Kidney epithelial cell (primary cell): ENCODE measurements at regions not wholly inside any gene's neighbourhood (a gene's known extent, or its start where the extent isn't known, plus 50 kb on each side); places are given as distances from the start of the nearest gene placed in this dataset.

Source experiments
- DNase-seq: peaks from one replicate; pipeline ENCODE4 v3.0.0-alpha.2; 2010; ENCODE audit warnings: low read depth
- H3K27me3 ChIP-seq: 2 replicates; pipeline ENCODE4 v1.6.0; 2011; ENCODE audit warnings: low read length; ENCODE audit not compliant: control insufficient read depth, insufficient read depth
- H3K36me3 ChIP-seq: 2 replicates; pipeline ENCODE4 v1.5.1; 2011; ENCODE audit warnings: low read length; ENCODE audit not compliant: control insufficient read depth, insufficient read depth
- H3K4me3 ChIP-seq: 2 replicates; pipeline ENCODE4 v1.5.1; 2011; ENCODE audit warnings: low read depth, mild to moderate bottlenecking, control low read depth, low read length
- TF ChIP-seq, protein P1 (sequence below): IDR thresholded peaks from 2 replicates; pipeline ENCODE4 v1.5.1; 2011; ENCODE audit warnings: mild to moderate bottlenecking, moderate library complexity, low read length, control low read depth, inconsistent platforms; ENCODE audit not compliant: insufficient read depth, poor library complexity, severe bottlenecking

DNA sequence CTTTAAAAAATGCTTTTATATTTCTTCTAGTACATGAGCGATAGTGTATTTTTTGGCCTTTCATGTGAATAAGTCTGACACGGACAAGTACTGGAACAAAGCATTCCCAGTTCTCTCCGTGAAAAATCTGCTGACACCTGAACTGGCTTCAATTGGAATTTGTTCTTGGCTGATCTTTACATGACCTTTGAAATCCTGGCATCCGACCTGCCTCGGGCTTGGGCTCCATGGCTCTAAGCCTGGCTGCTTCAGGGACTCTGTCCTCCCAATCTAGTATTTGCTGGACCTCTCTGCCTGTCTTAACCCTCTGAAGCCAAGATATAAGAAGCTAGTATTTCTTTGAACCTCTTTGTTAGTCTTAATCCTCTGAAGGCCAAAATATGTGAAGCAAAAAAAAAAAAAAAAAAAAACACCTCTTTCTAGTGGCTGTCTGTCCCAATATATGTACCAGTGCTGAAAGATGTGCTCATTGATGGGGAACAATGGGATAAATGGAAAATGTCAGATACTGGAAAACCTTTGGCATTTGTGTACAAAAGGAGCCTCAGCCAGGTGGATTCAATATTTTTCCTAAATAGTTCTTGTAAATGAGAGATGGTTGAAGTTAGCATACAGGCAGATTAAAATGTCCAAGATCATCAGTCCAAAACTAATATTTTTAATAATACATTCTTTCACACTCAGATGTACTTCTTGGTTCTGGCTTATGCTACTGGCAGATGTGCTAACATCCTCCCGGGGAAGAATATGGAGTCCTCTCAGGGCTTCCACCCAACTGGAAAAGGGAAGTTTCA lies 470.6 kb downstream of the TUSC1 start:
- Histone ChIP-seq H3K36me3 (no peaks in the 10 kb centered on the region), H3K27me3 (no peaks in the 10 kb centered on the region), H3K4me3 (no peak overlapping the region)
- DNase-seq: no peak
- TF ChIP-seq, protein P1, sequence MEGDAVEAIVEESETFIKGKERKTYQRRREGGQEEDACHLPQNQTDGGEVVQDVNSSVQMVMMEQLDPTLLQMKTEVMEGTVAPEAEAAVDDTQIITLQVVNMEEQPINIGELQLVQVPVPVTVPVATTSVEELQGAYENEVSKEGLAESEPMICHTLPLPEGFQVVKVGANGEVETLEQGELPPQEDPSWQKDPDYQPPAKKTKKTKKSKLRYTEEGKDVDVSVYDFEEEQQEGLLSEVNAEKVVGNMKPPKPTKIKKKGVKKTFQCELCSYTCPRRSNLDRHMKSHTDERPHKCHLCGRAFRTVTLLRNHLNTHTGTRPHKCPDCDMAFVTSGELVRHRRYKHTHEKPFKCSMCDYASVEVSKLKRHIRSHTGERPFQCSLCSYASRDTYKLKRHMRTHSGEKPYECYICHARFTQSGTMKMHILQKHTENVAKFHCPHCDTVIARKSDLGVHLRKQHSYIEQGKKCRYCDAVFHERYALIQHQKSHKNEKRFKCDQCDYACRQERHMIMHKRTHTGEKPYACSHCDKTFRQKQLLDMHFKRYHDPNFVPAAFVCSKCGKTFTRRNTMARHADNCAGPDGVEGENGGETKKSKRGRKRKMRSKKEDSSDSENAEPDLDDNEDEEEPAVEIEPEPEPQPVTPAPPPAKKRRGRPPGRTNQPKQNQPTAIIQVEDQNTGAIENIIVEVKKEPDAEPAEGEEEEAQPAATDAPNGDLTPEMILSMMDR: no peak

DNA sequence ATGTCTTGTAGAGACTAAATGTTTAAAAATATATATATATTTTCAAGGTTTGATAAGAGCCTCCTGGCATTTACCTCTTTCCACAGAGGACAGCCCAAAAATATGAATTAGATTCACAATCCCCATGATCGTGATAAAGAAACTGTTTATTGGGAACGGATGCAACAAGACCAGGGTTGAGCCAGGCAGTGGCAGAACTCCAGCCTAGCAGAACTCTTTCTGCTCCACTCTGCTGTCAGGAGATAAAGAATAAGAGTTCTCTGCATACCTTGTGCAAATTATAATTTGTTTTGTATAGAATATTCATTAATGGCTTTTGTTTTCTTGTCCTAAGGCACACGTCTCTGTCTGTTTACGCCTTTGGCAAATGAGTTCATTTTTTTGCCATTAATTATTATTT lies 472.2 kb downstream of the TUSC1 start:
- TF ChIP-seq, protein P1: no peak
- H3K4me3 ChIP-seq: no peak overlapping the region
- no peaks in the 10 kb centered on the region for H3K36me3 ChIP-seq
- DNase-seq: no peak
- H3K27me3 ChIP-seq: no peaks in the 10 kb centered on the region

DNA sequence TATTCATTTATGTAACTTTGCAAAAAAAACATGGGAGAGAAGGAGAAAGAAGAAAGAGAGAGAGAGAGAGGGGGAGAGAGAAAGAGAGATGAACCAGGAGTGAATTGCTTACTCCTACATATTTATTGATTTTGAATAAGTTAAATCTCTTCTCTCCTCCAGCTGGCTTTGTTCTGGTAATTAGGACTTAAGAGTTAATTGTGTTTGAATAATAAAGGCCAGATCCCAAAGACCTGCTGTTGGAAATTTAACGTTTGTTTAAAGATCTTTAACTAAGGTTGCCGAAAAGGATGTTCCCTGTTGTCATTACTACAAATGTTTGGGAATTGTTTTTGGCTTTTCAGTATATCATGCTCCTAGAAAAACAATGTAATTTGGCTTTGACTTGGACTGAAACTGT lies 473.0 kb downstream of the TUSC1 start:
- DNase-seq: no peak
- Histone ChIP-seq H3K27me3 (no peaks in the 10 kb centered on the region), H3K36me3 (no peaks in the 10 kb centered on the region), H3K4me3 (no peak overlapping the region)
- TF ChIP-seq, protein P1: no peak

DNA sequence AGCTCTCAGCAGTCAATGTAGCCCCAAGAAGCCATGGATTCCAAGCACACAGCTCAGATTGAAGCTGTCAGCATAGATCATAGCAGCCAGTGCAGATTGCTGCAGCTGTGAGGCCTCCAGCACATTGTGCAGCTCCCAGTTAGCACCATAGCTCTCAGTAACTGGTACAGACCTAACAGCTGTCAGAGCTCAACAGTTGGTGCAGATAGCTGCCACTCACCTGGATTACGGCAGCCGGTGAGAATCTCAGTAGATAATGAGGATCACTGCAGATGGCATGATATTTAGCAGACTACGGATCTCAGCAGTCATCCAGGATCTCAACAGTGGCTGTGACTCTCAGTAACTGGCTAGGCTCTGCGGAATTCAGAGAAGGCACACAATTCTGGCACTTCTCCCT lies 500.4 kb downstream of the TUSC1 start:
- TF ChIP-seq, protein P1: no peak
- H3K36me3 ChIP-seq: no peaks in the 10 kb centered on the region
- no peak for DNase-seq
- H3K27me3 ChIP-seq: no peaks in the 10 kb centered on the region
- H3K4me3 ChIP-seq: no peak overlapping the region

DNA sequence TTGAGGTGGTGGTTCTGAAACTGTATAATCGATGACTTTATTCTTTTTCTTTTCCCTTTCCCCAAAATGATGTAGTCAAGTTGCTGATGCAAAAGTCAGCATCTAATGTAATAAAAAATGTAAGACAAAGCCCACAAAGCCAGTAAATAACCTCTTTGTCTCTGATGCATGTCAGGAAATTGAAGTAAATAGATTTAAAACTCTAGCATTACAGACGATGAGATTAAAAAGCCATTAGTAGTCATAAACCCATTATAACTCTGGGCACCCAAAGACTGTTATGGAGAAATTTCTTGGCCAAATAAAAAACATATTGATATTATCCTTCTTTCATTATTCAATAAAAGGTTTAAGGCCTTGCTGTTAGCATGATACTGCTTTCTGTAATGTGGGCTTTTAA lies 548.7 kb downstream of the TUSC1 start:
- H3K4me3 ChIP-seq: no peak overlapping the region
- TF ChIP-seq, protein P1: no peak
- no peaks in the 10 kb centered on the region for H3K36me3 ChIP-seq
- no peak for DNase-seq
- H3K27me3 ChIP-seq: no peaks in the 10 kb centered on the region

DNA sequence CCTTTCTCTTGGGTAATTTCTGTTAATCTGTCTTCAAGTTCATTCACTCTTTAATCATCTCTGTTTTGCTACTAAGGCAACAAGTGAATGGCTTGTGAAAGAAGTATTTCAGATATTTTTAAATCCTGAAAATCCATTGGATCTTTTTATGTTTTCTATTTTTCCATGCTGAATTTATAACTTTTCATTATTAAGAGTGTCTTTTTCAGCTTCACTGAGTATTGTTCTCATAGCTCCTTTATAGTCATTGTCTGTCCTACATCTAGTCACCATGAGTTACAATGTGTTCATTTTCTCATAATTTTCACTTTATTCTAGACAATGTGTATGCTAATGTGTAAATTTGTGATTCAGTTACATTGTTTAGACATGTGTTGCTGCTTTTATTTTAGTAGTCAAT lies 556.4 kb downstream of the TUSC1 start:
- no peaks in the 10 kb centered on the region for H3K27me3 ChIP-seq
- no peaks in the 10 kb centered on the region for H3K36me3 ChIP-seq
- no peak overlapping the region for H3K4me3 ChIP-seq
- DNase-seq: no peak
- TF ChIP-seq, protein P1: no peak
